ENCODE measurements at regions not wholly inside any gene's neighbourhood (a gene's known extent, or its start where the extent isn't known, plus 50 kb on each side); places are given as distances from the start of the nearest gene placed in this dataset.

DNA sequence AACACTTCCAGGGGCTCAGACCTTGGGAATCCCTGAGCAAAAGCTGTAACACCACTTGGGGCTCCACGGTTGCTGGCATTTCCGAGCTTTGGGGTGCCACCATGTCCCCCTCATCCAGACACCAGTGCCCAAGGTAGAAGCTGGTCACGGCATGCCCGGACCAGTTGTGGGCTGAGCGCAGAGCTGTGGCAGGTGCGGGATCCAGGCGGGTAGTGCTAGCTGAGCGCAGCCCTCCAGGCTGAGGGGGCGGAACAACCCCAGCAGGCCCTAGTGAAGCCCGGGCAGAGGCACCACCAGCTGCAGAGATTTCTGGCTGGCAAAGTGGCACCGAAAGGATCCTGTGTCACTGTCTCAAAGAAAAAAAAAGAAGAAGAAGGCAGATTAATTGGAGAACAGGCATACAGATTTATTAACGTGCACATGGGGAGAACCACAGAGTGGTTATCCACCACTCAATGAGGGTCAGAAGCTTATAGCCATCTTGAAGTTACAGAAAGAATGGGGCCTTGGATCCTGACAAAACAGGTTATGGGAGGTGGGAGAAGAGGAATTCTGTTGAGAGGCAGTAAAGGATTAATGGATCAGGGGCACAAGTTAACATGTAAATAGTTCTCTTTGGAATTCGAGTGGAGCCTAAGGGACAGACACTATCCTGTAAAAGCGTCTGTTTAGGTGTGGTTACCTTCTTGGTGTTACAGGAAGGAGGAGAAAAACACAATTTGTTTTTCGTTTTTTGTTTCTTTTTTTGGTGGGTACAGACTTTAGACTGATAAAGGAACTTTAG is 107.5 kb downstream of the CD24 start:
- H3K36me3 ChIP-seq (replicated peaks in 1 of 2; ENCODE audit: control insufficient read depth in 2 of 2, insufficient read depth in 2 of 2, low read length in 2 of 2) = no peaks in the 10 kb centered on the region
- no CpG with 5 or more reads among the region's 15 CpGs for WGBS, 2 donors (ENCODE audit: extremely low coverage in 2 of 2, insufficient read length in 2 of 2, insufficient replicate concordance in 1 of 2)
- H4K8ac ChIP-seq (ENCODE audit: low read depth, low read length) = no peak overlapping the region

DNA sequence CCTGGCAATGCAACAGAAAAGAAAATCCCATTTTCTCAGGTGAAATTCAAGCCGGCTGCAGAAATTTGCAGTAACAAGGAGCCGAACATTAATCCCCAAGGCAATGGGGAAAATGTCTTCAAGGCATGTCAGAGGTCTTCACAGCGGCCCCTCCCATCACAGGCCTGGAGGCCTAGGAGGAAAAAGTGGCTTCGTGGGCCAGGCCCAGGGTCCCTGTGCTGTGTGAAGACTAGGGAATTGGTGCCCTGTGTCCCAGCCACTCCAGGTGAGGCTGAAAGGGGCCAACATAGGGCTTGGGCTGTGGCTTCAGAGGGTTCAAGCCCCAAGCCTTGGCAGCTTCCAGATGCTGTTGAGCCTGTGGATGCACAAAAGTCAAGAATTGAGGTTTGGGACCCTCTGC is 111.7 kb downstream of the CD24 start:
- H3K4me3 ChIP-seq (ENCODE audit: low read length in 2 of 2) = no peak overlapping the region
- H2BK5ac ChIP-seq (ENCODE audit: low read length) = no peak overlapping the region
- H3K27me3 ChIP-seq (ENCODE audit: control insufficient read depth in 3 of 3, insufficient read depth in 3 of 3, low read depth in 1 of 3, low read length in 3 of 3) = no peaks in the 10 kb centered on the region
- H3K4ac ChIP-seq (ENCODE audit: low read length) = no peak overlapping the region
- no peak overlapping the region for H3K9ac ChIP-seq (ENCODE audit: low read depth, low read length, poor library complexity)
- H2BK15ac ChIP-seq (ENCODE audit: low read length) = no peak overlapping the region
- H2BK120ac ChIP-seq (ENCODE audit: low read depth, low read length) = no peak overlapping the region
- H3K18ac ChIP-seq (ENCODE audit: low read length) = no peak overlapping the region
- no peak overlapping the region for H2AK5ac ChIP-seq (ENCODE audit: low read depth, low read length)
- H3K27ac ChIP-seq (replicated peaks; ENCODE audit: low read length) = no peak overlapping the region
- no peak for DNase-seq (ENCODE audit: low spot score)
- no peaks in the 10 kb centered on the region for H3K4me1 ChIP-seq (ENCODE audit: control insufficient read depth in 2 of 2, insufficient read depth in 1 of 2, low read depth in 1 of 2, low read length in 2 of 2)
- H2AFZ ChIP-seq (ENCODE audit: low read length) = no peak overlapping the region
- H3K79me1 ChIP-seq (ENCODE audit: low read depth, low read length) = no peaks in the 10 kb centered on the region
- H4K91ac ChIP-seq (ENCODE audit: low read depth, low read length, poor library complexity) = no peak overlapping the region
- no peak overlapping the region for H3K23ac ChIP-seq (ENCODE audit: low read depth, low read length, poor library complexity)
- H3K4me2 ChIP-seq (ENCODE audit: insufficient read depth, low read length, poor library complexity, severe bottlenecking) = no peak overlapping the region
- H3K36me3 ChIP-seq (replicated peaks in 1 of 2; ENCODE audit: control insufficient read depth in 2 of 2, insufficient read depth in 2 of 2, low read length in 2 of 2) = no peaks in the 10 kb centered on the region
- peaks cover 0 to 7% of the 10 kb centered on the region in 2 donors for H3K9me3 ChIP-seq (replicated peaks in 1 of 2; ENCODE audit: control insufficient read depth in 2 of 2, insufficient read depth in 1 of 2, low read depth in 1 of 2, low read length in 2 of 2)
- no peak overlapping the region for H2BK12ac ChIP-seq (ENCODE audit: low read length)
- H3K14ac ChIP-seq (ENCODE audit: low read length) = no peak overlapping the region
- no peak overlapping the region for H4K8ac ChIP-seq (ENCODE audit: low read depth, low read length)
- no CpG with 5 or more reads among the region's 4 CpGs for whole genome bisulfite sequencing, 2 donors (ENCODE audit: extremely low coverage in 2 of 2, insufficient read length in 2 of 2, insufficient replicate concordance in 1 of 2)

More for the DNA sequence above, 107.5 kb downstream of the CD24 start:
- Histone ChIP-seq H2BK120ac (ENCODE audit: low read depth, low read length) (no peak overlapping the region), H3K4me2 (ENCODE audit: insufficient read depth, low read length, poor library complexity, severe bottlenecking) (no peak overlapping the region), H3K14ac (ENCODE audit: low read length) (no peak overlapping the region), H3K9ac (ENCODE audit: low read depth, low read length, poor library complexity) (no peak overlapping the region), H3K9me3 (replicated peaks in 1 of 2; ENCODE audit: control insufficient read depth in 2 of 2, insufficient read depth in 1 of 2, low read depth in 1 of 2, low read length in 2 of 2) (peaks cover 0 to 13% of the 10 kb centered on the region in 2 donors), H4K91ac (ENCODE audit: low read depth, low read length, poor library complexity) (no peak overlapping the region), H2BK12ac (ENCODE audit: low read length) (no peak overlapping the region), H3K27me3 (ENCODE audit: control insufficient read depth in 3 of 3, insufficient read depth in 3 of 3, low read depth in 1 of 3, low read length in 3 of 3) (no peaks in the 10 kb centered on the region), H2BK5ac (ENCODE audit: low read length) (no peak overlapping the region), H3K18ac (ENCODE audit: low read length) (no peak overlapping the region), H3K4ac (ENCODE audit: low read length) (no peak overlapping the region), H2BK15ac (ENCODE audit: low read length) (no peak overlapping the region), H2AFZ (ENCODE audit: low read length) (no peak overlapping the region), H3K79me1 (ENCODE audit: low read depth, low read length) (no peaks in the 10 kb centered on the region), H3K23ac (ENCODE audit: low read depth, low read length, poor library complexity) (no peak overlapping the region), H3K27ac (replicated peaks; ENCODE audit: low read length) (no peak overlapping the region), H2AK5ac (ENCODE audit: low read depth, low read length) (no peak overlapping the region), H3K4me3 (ENCODE audit: low read length in 2 of 2) (no peak overlapping the region), H3K4me1 (ENCODE audit: control insufficient read depth in 2 of 2, insufficient read depth in 1 of 2, low read depth in 1 of 2, low read length in 2 of 2) (no peaks in the 10 kb centered on the region)
- DNase-seq (ENCODE audit: low spot score) = no peak

DNA sequence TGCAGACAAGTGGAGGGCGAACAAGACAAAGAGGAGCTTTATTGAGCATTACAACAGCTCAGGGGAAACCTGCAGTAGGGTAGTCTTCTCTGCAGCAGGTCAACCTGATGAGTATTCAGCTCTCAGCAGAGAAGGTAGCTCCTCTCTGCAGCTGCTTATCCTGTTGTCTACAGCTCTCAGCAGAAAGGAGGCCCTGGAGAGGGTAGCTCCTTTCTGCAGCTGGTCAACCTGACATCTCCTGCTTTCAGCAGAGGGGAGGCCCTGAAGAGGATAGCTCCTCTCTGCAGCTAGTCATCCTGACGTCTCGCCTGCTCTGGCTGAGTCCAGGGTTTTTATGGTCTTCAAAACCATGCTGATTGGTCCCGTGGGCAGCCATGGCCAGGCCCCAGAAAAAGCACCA is 113.6 kb downstream of the CD24 start:
- H3K27ac ChIP-seq (replicated peaks; ENCODE audit: low read length) = no peak overlapping the region
- H3K23ac ChIP-seq (ENCODE audit: low read depth, low read length, poor library complexity) = no peak overlapping the region
- no peak overlapping the region for H2BK5ac ChIP-seq (ENCODE audit: low read length)
- WGBS, 2 donors (ENCODE audit: extremely low coverage in 2 of 2, insufficient read length in 2 of 2, insufficient replicate concordance in 1 of 2) = no CpG with 5 or more reads among the region's 4 CpGs
- no peak overlapping the region for H2AK5ac ChIP-seq (ENCODE audit: low read depth, low read length)
- H4K91ac ChIP-seq (ENCODE audit: low read depth, low read length, poor library complexity) = no peak overlapping the region
- no peak overlapping the region for H3K4me2 ChIP-seq (ENCODE audit: insufficient read depth, low read length, poor library complexity, severe bottlenecking)
- H3K14ac ChIP-seq (ENCODE audit: low read length) = no peak overlapping the region
- no peak overlapping the region for H3K4me3 ChIP-seq (ENCODE audit: low read length in 2 of 2)
- no peak overlapping the region for H2AFZ ChIP-seq (ENCODE audit: low read length)
- no peak overlapping the region for H4K8ac ChIP-seq (ENCODE audit: low read depth, low read length)
- no peak overlapping the region for H2BK120ac ChIP-seq (ENCODE audit: low read depth, low read length)
- DNase-seq (ENCODE audit: low spot score) = no peak
- peaks cover 0 to 10% of the 10 kb centered on the region in 2 donors for H3K9me3 ChIP-seq (replicated peaks in 1 of 2; ENCODE audit: control insufficient read depth in 2 of 2, insufficient read depth in 1 of 2, low read depth in 1 of 2, low read length in 2 of 2)
- H3K9ac ChIP-seq (ENCODE audit: low read depth, low read length, poor library complexity) = no peak overlapping the region
- H2BK12ac ChIP-seq (ENCODE audit: low read length) = no peak overlapping the region
- H3K4me1 ChIP-seq (ENCODE audit: control insufficient read depth in 2 of 2, insufficient read depth in 1 of 2, low read depth in 1 of 2, low read length in 2 of 2) = no peaks in the 10 kb centered on the region
- H2BK15ac ChIP-seq (ENCODE audit: low read length) = no peak overlapping the region
- no peaks in the 10 kb centered on the region for H3K27me3 ChIP-seq (ENCODE audit: control insufficient read depth in 3 of 3, insufficient read depth in 3 of 3, low read depth in 1 of 3, low read length in 3 of 3)
- no peak overlapping the region for H3K4ac ChIP-seq (ENCODE audit: low read length)
- H3K36me3 ChIP-seq (replicated peaks in 1 of 2; ENCODE audit: control insufficient read depth in 2 of 2, insufficient read depth in 2 of 2, low read length in 2 of 2) = no peaks in the 10 kb centered on the region
- H3K18ac ChIP-seq (ENCODE audit: low read length) = no peak overlapping the region
- no peaks in the 10 kb centered on the region for H3K79me1 ChIP-seq (ENCODE audit: low read depth, low read length)

DNA sequence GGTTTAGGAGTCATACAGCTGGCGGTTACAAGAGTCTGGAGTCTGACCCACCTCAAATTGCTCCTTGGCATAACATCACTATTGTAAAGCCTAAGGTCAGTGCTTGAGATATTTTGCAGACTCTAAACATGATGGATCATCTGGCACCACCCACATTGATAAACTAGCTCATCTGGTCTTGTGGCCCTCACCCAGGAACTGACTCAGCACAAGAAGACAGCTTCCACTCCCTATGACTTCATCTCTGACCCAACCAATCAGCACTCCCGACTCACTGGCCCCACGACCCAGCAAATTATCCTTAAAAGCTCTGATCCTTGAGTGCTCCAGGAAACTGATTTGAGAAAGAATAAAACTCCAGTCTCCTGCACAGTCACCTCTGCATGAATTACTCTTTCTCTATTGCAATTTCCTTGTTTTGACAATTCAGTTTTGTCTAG is 115.9 kb downstream of the CD24 start:
- H3K36me3 ChIP-seq (replicated peaks in 1 of 2; ENCODE audit: control insufficient read depth in 2 of 2, insufficient read depth in 2 of 2, low read length in 2 of 2) = no peaks in the 10 kb centered on the region
- no peak overlapping the region for H4K91ac ChIP-seq (ENCODE audit: low read depth, low read length, poor library complexity)
- no peak overlapping the region for H2BK15ac ChIP-seq (ENCODE audit: low read length)
- no peaks in the 10 kb centered on the region for H3K4me1 ChIP-seq (ENCODE audit: control insufficient read depth in 2 of 2, insufficient read depth in 1 of 2, low read depth in 1 of 2, low read length in 2 of 2)
- no peak overlapping the region for H2BK12ac ChIP-seq (ENCODE audit: low read length)
- no CpG with 5 or more reads among the region's 3 CpGs for WGBS, 2 donors (ENCODE audit: extremely low coverage in 2 of 2, insufficient read length in 2 of 2, insufficient replicate concordance in 1 of 2)
- no peak overlapping the region for H3K27ac ChIP-seq (replicated peaks; ENCODE audit: low read length)
- no peak overlapping the region for H3K4me2 ChIP-seq (ENCODE audit: insufficient read depth, low read length, poor library complexity, severe bottlenecking)
- no peak overlapping the region for H2BK5ac ChIP-seq (ENCODE audit: low read length)
- H3K9ac ChIP-seq (ENCODE audit: low read depth, low read length, poor library complexity) = no peak overlapping the region
- H3K9me3 ChIP-seq (replicated peaks in 1 of 2; ENCODE audit: control insufficient read depth in 2 of 2, insufficient read depth in 1 of 2, low read depth in 1 of 2, low read length in 2 of 2) = peaks cover 0 to 7% of the 10 kb centered on the region in 2 donors
- DNase-seq (ENCODE audit: low spot score) = no peak
- H3K4ac ChIP-seq (ENCODE audit: low read length) = no peak overlapping the region
- no peak overlapping the region for H3K18ac ChIP-seq (ENCODE audit: low read length)
- no peak overlapping the region for H3K4me3 ChIP-seq (ENCODE audit: low read length in 2 of 2)
- no peak overlapping the region for H2AK5ac ChIP-seq (ENCODE audit: low read depth, low read length)
- H3K14ac ChIP-seq (ENCODE audit: low read length) = no peak overlapping the region
- H3K23ac ChIP-seq (ENCODE audit: low read depth, low read length, poor library complexity) = no peak overlapping the region
- no peak overlapping the region for H2AFZ ChIP-seq (ENCODE audit: low read length)
- H3K79me1 ChIP-seq (ENCODE audit: low read depth, low read length) = no peaks in the 10 kb centered on the region
- H3K27me3 ChIP-seq (ENCODE audit: control insufficient read depth in 3 of 3, insufficient read depth in 3 of 3, low read depth in 1 of 3, low read length in 3 of 3) = no peaks in the 10 kb centered on the region
- H4K8ac ChIP-seq (ENCODE audit: low read depth, low read length) = no peak overlapping the region
- no peak overlapping the region for H2BK120ac ChIP-seq (ENCODE audit: low read depth, low read length)

Data from neuronal stem cell (in vitro differentiated cells).